GM20000 (cell line): ENCODE measurements at regions not wholly inside any gene's neighbourhood (a gene's known extent, or its start where the extent isn't known, plus 50 kb on each side); places are given as distances from the start of the nearest gene placed in this dataset.

Source experiments
- DNase-seq: peaks from one replicate; pipeline ENCODE4 v3.0.0; 2012; ENCODE audit warnings: low spot score
- TF ChIP-seq, protein P1 (sequence below): IDR thresholded peaks from 2 replicates; pipeline ENCODE4 v1.5.1; 2012; ENCODE audit warnings: mild to moderate bottlenecking, control low read depth; ENCODE audit errors: extremely low read depth, missing control alignments

DNA sequence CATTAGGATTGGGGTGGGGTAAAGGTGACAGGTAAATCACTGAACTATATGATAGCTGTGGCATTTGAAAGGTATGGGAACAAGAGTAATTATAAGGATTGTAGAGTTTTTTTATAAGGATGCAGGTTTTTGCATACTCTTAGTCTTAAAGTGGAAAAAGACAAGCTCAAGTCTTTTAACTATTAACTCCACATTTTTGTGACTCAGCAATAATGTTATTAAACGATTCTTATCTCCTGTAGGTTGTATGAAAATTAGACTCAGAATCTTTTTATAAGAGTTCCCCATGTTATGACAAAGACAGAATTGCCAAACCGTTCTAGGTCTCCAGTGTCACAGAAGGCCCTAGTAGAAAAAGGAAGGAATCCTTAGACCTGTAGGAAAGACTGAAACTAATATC lies 49.9 kb upstream of the TTLL7 start:
- no peak for DNase-seq
- TF ChIP-seq, protein P1, sequence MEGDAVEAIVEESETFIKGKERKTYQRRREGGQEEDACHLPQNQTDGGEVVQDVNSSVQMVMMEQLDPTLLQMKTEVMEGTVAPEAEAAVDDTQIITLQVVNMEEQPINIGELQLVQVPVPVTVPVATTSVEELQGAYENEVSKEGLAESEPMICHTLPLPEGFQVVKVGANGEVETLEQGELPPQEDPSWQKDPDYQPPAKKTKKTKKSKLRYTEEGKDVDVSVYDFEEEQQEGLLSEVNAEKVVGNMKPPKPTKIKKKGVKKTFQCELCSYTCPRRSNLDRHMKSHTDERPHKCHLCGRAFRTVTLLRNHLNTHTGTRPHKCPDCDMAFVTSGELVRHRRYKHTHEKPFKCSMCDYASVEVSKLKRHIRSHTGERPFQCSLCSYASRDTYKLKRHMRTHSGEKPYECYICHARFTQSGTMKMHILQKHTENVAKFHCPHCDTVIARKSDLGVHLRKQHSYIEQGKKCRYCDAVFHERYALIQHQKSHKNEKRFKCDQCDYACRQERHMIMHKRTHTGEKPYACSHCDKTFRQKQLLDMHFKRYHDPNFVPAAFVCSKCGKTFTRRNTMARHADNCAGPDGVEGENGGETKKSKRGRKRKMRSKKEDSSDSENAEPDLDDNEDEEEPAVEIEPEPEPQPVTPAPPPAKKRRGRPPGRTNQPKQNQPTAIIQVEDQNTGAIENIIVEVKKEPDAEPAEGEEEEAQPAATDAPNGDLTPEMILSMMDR: no peak
